HCT116 (cell line): ENCODE measurements at regions not wholly inside any gene's neighbourhood (a gene's known extent, or its start where the extent isn't known, plus 50 kb on each side); places are given as distances from the start of the nearest gene placed in this dataset.

ENCODE experiments used
- CEBPB ChIP-seq: IDR thresholded peaks from 2 replicates; pipeline ENCODE4 v1.6.1; 2012; ENCODE audit warnings: low read depth
- CTCF ChIP-seq, 3 experiments: fragments of 200-600 bp in 1 of 3; sonication (generic) in 1 of 3; IDR thresholded peaks in 2 of 3; conservative IDR thresholded peaks in 1 of 3; 2 replicates each; pipeline ENCODE4 v1.5.1; 2012 to 2017; ENCODE audit warnings: low read depth in 2 of 3, low read length in 2 of 3, antibody characterized with exemption in 1 of 3, borderline replicate concordance in 1 of 3, control low read depth in 1 of 3, mild to moderate bottlenecking in 1 of 3, mixed read lengths in 1 of 3, mixed run types in 1 of 3, moderate library complexity in 1 of 3; ENCODE audit not compliant: insufficient read depth in 1 of 3
- EZH2 ChIP-seq: fragments of 200-600 bp; sonication (generic); IDR thresholded peaks from 2 replicates; pipeline ENCODE4 v1.6.1; 2017; ENCODE audit warnings: antibody characterized with exemption, mixed run types
- MAX ChIP-seq: IDR thresholded peaks from 2 replicates; pipeline ENCODE4 v1.6.1; 2012
- POLR2A ChIP-seq: IDR thresholded peaks from 2 replicates; pipeline ENCODE4 v1.7.0; 2011; ENCODE audit warnings: borderline replicate concordance; ENCODE audit not compliant: insufficient read depth, insufficient read length; ENCODE audit errors: extremely low read depth
- POLR2AphosphoS5 ChIP-seq: IDR thresholded peaks from 2 replicates; pipeline ENCODE4 v1.6.1; 2011; ENCODE audit warnings: mild to moderate bottlenecking, low read depth, low read length, moderate library complexity
- RAD21 ChIP-seq: IDR thresholded peaks from 2 replicates; pipeline ENCODE4 v1.6.1; 2012; ENCODE audit warnings: low read depth, mild to moderate bottlenecking
- REST ChIP-seq: IDR thresholded peaks from 2 replicates; pipeline ENCODE4 v1.6.1; 2012; ENCODE audit warnings: low read depth
- SIN3A ChIP-seq: IDR thresholded peaks from 2 replicates; pipeline ENCODE4 v1.6.1; 2012; ENCODE audit warnings: low read depth
- SP1 ChIP-seq: IDR thresholded peaks from 2 replicates; pipeline ENCODE4 v1.6.1; 2012; ENCODE audit warnings: low read depth
- SRF ChIP-seq: IDR thresholded peaks from 2 replicates; pipeline ENCODE4 v1.6.1; 2012; ENCODE audit warnings: low read depth
- TCF7L2 ChIP-seq: IDR thresholded peaks from 2 replicates; pipeline ENCODE4 v1.7.0; 2011; ENCODE audit warnings: borderline replicate concordance, inconsistent platforms; ENCODE audit not compliant: insufficient read depth, insufficient read length; ENCODE audit errors: extremely low read depth
- YY1 ChIP-seq: IDR thresholded peaks from 2 replicates; pipeline ENCODE4 v1.6.1; 2011; ENCODE audit warnings: low read length, low read depth, moderate library complexity, mild to moderate bottlenecking; ENCODE audit not compliant: insufficient replicate concordance; ENCODE audit errors: extremely low read depth

- TF ChIP-seq POLR2A (no peak), REST (no peak), POLR2AphosphoS5 (no peak), CTCF (IDR thresholded peaks at IDR 0.05 in 2 of 3, conservative IDR thresholded peaks at IDR 0.05 in 1 of 3; ENCODE audit: borderline replicate concordance in 1 of 3, insufficient read depth in 1 of 3, low read depth in 2 of 3, low read length in 2 of 3) (no peak), YY1 (no peak), SRF (no peak), TCF7L2 (no peak), SIN3A (no peak), EZH2 (no peak), SP1 (no peak), MAX (no peak), CEBPB (no peak), RAD21 (no peak)
Observed at GRCh38 chr10:62545160-62546066, 171.2 kb downstream of the ZNF365 start.
